SK-N-SH treated with all-trans-retinoic acid at 6 μM for 48 hours (cell line): ENCODE measurements at regions not wholly inside any gene's neighbourhood (a gene's known extent, or its start where the extent isn't known, plus 50 kb on each side); places are given as distances from the start of the nearest gene placed in this dataset.

Source experiments
- ATAC-seq: fragments of 200-7000 bp; cut with Tn5 transposase; 3 replicates; pipeline ENCODE4 v1.9.1; 2020; ENCODE audit warnings: mild to moderate bottlenecking, moderate library complexity
- ARNTL ChIP-seq: fragments of 450-650 bp; formaldehyde crosslinking; IDR thresholded peaks from 2 replicates; pipeline ENCODE4 v1.5.0; 2020; ENCODE audit warnings: low read depth, mild to moderate bottlenecking, moderate library complexity, borderline replicate concordance
- CSDC2 ChIP-seq: fragments of 250-450 bp; sonication (Bioruptor Pico); IDR thresholded peaks from 2 replicates; pipeline ENCODE4 v1.5.0; 2020; ENCODE audit warnings: mild to moderate bottlenecking, moderate library complexity
- CSRNP3 ChIP-seq: fragments of 250-450 bp; sonication (Bioruptor Pico); IDR thresholded peaks from 2 replicates; pipeline ENCODE4 v1.5.1; 2021; ENCODE audit warnings: mild to moderate bottlenecking, moderate library complexity
- ESRRG ChIP-seq: fragments of 250-450 bp; sonication (Bioruptor Pico); IDR thresholded peaks from 2 replicates; pipeline ENCODE4 v1.6.1; 2021; ENCODE audit warnings: mild to moderate bottlenecking
- GLIS3 ChIP-seq: fragments of 250-450 bp; sonication (Bioruptor Pico); IDR thresholded peaks from 2 replicates; pipeline ENCODE4 v1.5.0; 2020; ENCODE audit warnings: mild to moderate bottlenecking, moderate library complexity
- ISL1 ChIP-seq: fragments of 250-450 bp; sonication (Bioruptor Pico); IDR thresholded peaks from 2 replicates; pipeline ENCODE4 v2.1.2; 2022; ENCODE audit warnings: mild to moderate bottlenecking, moderate library complexity
- OSR1 ChIP-seq: fragments of 250-450 bp; sonication (Bioruptor Pico); IDR thresholded peaks from 2 replicates; pipeline ENCODE4 v1.8.0; 2022; ENCODE audit warnings: moderate library complexity, mild to moderate bottlenecking, inconsistent platforms
- PATZ1 ChIP-seq: fragments of 250-450 bp; sonication (Bioruptor Pico); IDR thresholded peaks from 2 replicates; pipeline ENCODE4 v1.8.0; 2020; ENCODE audit warnings: mild to moderate bottlenecking, moderate library complexity, borderline replicate concordance
- POU6F1 ChIP-seq: fragments of 250-450 bp; sonication (Bioruptor Pico); IDR thresholded peaks from 2 replicates; pipeline ENCODE4 v1.8.0; 2021; ENCODE audit warnings: low read depth, mild to moderate bottlenecking, moderate library complexity, borderline replicate concordance
- PPARA ChIP-seq: fragments of 250-450 bp; sonication (Bioruptor Pico); IDR thresholded peaks from 2 replicates; pipeline ENCODE4 v1.5.0; 2020; ENCODE audit warnings: mild to moderate bottlenecking, borderline replicate concordance
- RARB ChIP-seq: fragments of 250-450 bp; sonication (Bioruptor Pico); IDR thresholded peaks from 2 replicates; pipeline ENCODE4 v1.8.0; 2021; ENCODE audit warnings: mild to moderate bottlenecking, moderate library complexity
- SNAI2 ChIP-seq: fragments of 250-450 bp; sonication (Bioruptor Pico); IDR thresholded peaks from 2 replicates; pipeline ENCODE4 v1.5.0; 2020; ENCODE audit warnings: mild to moderate bottlenecking, moderate library complexity
- TCF4 ChIP-seq: fragments of 250-450 bp; sonication (Bioruptor Pico); IDR thresholded peaks from 2 replicates; pipeline ENCODE4 v1.8.0; 2021; ENCODE audit warnings: mild to moderate bottlenecking, moderate library complexity, borderline replicate concordance
- TOX ChIP-seq: fragments of 250-450 bp; sonication (Bioruptor Pico); IDR thresholded peaks from 2 replicates; pipeline ENCODE4 v1.8.0; 2021; ENCODE audit warnings: mild to moderate bottlenecking, moderate library complexity, borderline replicate concordance
- TSHZ2 ChIP-seq: fragments of 250-450 bp; sonication (Bioruptor Pico); IDR thresholded peaks from 2 replicates; pipeline ENCODE4 v1.5.0; 2020; ENCODE audit warnings: mild to moderate bottlenecking, moderate library complexity
- ZC3H10 ChIP-seq: fragments of 250-450 bp; sonication (Bioruptor Pico); IDR thresholded peaks from 2 replicates; pipeline ENCODE4 v1.5.1; 2021; ENCODE audit warnings: mild to moderate bottlenecking, moderate library complexity
- ZFP3 ChIP-seq: fragments of 250-450 bp; sonication (Bioruptor Pico); IDR thresholded peaks from 2 replicates; pipeline ENCODE4 v1.5.0; 2020; ENCODE audit warnings: mild to moderate bottlenecking, moderate library complexity
- ZFP30 ChIP-seq: fragments of 450-650 bp; formaldehyde crosslinking; IDR thresholded peaks from 2 replicates; pipeline ENCODE4 v1.5.0; 2022; ENCODE audit warnings: mild to moderate bottlenecking, moderate library complexity
- ZNF70 ChIP-seq: fragments of 450-650 bp; formaldehyde crosslinking; IDR thresholded peaks from 2 replicates; pipeline ENCODE4 v1.5.0; 2020; ENCODE audit warnings: mild to moderate bottlenecking, moderate library complexity

GRCh38 chr10:4094751-4095150 lies 309.7 kb upstream of the KLF6 start:
- TF ChIP-seq ESRRG (CRISPR knock-in tag) = no peak
- TF ChIP-seq ARNTL (CRISPR knock-in tag) = no peak
- TF ChIP-seq TSHZ2 (CRISPR knock-in tag) = no peak
- TF ChIP-seq RARB = no peak
- no peak for TF ChIP-seq PATZ1
- no peak for TF ChIP-seq TOX (CRISPR knock-in tag)
- no peak for TF ChIP-seq OSR1
- TF ChIP-seq PPARA (CRISPR knock-in tag) = no peak
- no peak for TF ChIP-seq GLIS3
- no peak for TF ChIP-seq ISL1 (CRISPR knock-in tag)
- no peak for TF ChIP-seq POU6F1
- TF ChIP-seq SNAI2 (CRISPR knock-in tag) = no peak
- no peak for TF ChIP-seq ZNF70
- no peak for ATAC-seq

- TF ChIP-seq CSRNP3 (no peak), GLIS3 (no peak), ISL1 (CRISPR knock-in tag) (peak; percentile 63), PPARA (CRISPR knock-in tag) (no peak), TSHZ2 (CRISPR knock-in tag) (no peak), ARNTL (CRISPR knock-in tag) (no peak), OSR1 (no peak), ZFP3 (no peak), ZC3H10 (CRISPR knock-in tag) (no peak)
- peak; percentile 59 for ATAC-seq
Measured at GRCh38 chr10:4093438-4093837, 308.4 kb upstream of the KLF6 start.

GRCh38 chr10:4088354-4089066 lies 303.5 kb upstream of the KLF6 start:
- ATAC-seq = no peak
- TF ChIP-seq ARNTL (CRISPR knock-in tag) = no peak
- TF ChIP-seq POU6F1 = no peak
- TF ChIP-seq TOX (CRISPR knock-in tag) = no peak
- no peak for TF ChIP-seq OSR1
- TF ChIP-seq ZC3H10 (CRISPR knock-in tag) = no peak
- no peak for TF ChIP-seq RARB
- no peak for TF ChIP-seq PATZ1
- no peak for TF ChIP-seq GLIS3
- no peak for TF ChIP-seq ZFP30 (CRISPR knock-in tag)
- TF ChIP-seq TCF4 (CRISPR knock-in tag) = no peak
- TF ChIP-seq ISL1 (CRISPR knock-in tag) = no peak
- TF ChIP-seq CSDC2 = no peak
- TF ChIP-seq ESRRG (CRISPR knock-in tag) = no peak
- no peak for TF ChIP-seq ZFP3
- TF ChIP-seq CSRNP3 = no peak
- TF ChIP-seq PPARA (CRISPR knock-in tag) = no peak
- TF ChIP-seq SNAI2 (CRISPR knock-in tag) = no peak
